Activated T-cell treated with anti-CD3 and anti-CD28 coated beads for 4 hours (primary cell): ENCODE measurements at regions not wholly inside any gene's neighbourhood (a gene's known extent, or its start where the extent isn't known, plus 50 kb on each side); places are given as distances from the start of the nearest gene placed in this dataset.
"Not testable (repeated sequence)": the region's sequence is repeated elsewhere in the genome, so short reads cannot be mapped to it uniquely, and the experiment has no call there.

Experiments used
- DNase-seq: peaks from one replicate; pipeline ENCODE4 v3.0.0-alpha.2; 2020

- no peak for DNase-seq
These were observed 125.3 kb downstream of the BDH1 start for GRCh38 chr3:197430502-197430901.

- no peak for DNase-seq
These were observed 126.8 kb downstream of the BDH1 start for GRCh38 chr3:197428952-197429351.

- DNase-seq, result peak; percentile 6
These were observed 127.5 kb downstream of the BDH1 start for GRCh38 chr3:197428117-197428801.

- DNase-seq, result no peak
These were observed 128.6 kb upstream of the DLG1 start for GRCh38 chr3:197427021-197427420.

GRCh38 chr3:197426121-197426566, 127.7 kb upstream of the DLG1 start:
- DNase-seq, result no peak

- no peak for DNase-seq
These were observed 127.2 kb upstream of the DLG1 start for GRCh38 chr3:197425485-197426120.

- DNase-seq, result no peak
These were observed 126.5 kb upstream of the DLG1 start for GRCh38 chr3:197424674-197425484.

GRCh38 chr3:197424266-197424665, 125.9 kb upstream of the DLG1 start:
- DNase-seq, result no peak

GRCh38 chr3:197423376-197423775, 125.0 kb upstream of the DLG1 start:
- no peak for DNase-seq

GRCh38 chr3:197422506-197422905, 124.1 kb upstream of the DLG1 start:
- DNase-seq, result no peak

- DNase-seq, result no peak
These were observed 122.6 kb upstream of the DLG1 start for GRCh38 chr3:197421021-197421420.

- DNase-seq, result no peak
These were observed 122.2 kb upstream of the DLG1 start for GRCh38 chr3:197420566-197420965.

GRCh38 chr3:197420115-197420514, 121.7 kb upstream of the DLG1 start:
- DNase-seq, result no peak

GRCh38 chr3:197419696-197420095, 121.3 kb upstream of the DLG1 start:
- DNase-seq, result no peak

GRCh38 chr3:197417911-197418618, 119.7 kb upstream of the DLG1 start:
- no peak for DNase-seq

GRCh38 chr3:197417441-197417840, 119.0 kb upstream of the DLG1 start:
- DNase-seq, result no peak

GRCh38 chr3:197411899-197412298, 113.5 kb upstream of the DLG1 start:
- DNase-seq, result not testable (repeated sequence)

- not testable (repeated sequence) for DNase-seq
These were observed 111.8 kb upstream of the DLG1 start for GRCh38 chr3:197410170-197410569.

- DNase-seq, result no peak
These were observed 110.0 kb upstream of the DLG1 start for GRCh38 chr3:197408177-197408957.

GRCh38 chr3:197407526-197407925, 109.1 kb upstream of the DLG1 start:
- DNase-seq, result no peak

GRCh38 chr3:197407053-197407452, 108.6 kb upstream of the DLG1 start:
- DNase-seq, result no peak

GRCh38 chr3:197406266-197406665, 107.9 kb upstream of the DLG1 start:
- DNase-seq, result no peak
